CD4-positive, alpha-beta T cell (primary cell): ENCODE measurements at regions not wholly inside any gene's neighbourhood (a gene's known extent, or its start where the extent isn't known, plus 50 kb on each side); places are given as distances from the start of the nearest gene placed in this dataset.

Experiments
- ATAC-seq: fragments of 200-7000 bp; cut with Tn5 transposase; one replicate; pipeline ENCODE4 v1.10.0; 2022; ENCODE audit warnings: mild to moderate bottlenecking; ENCODE audit not compliant: poor library complexity
- CTCF ChIA-PET: fragments of 350-600 bp; sonication (Branson Sonifier 250); formaldehyde crosslinking; loops from one replicate; lab custom pipeline; 2021; ENCODE audit warnings: antibody characterized with exemption, inconsistent platforms; lab: Charles Lee
- POLR2A ChIA-PET: fragments of 350-600 bp; sonication (Branson Sonifier 250); formaldehyde crosslinking; loops from one replicate; lab custom pipeline; 2021; ENCODE audit warnings: antibody characterized with exemption, inconsistent platforms; lab: Charles Lee
- DNase-seq, 14 experiments: peaks; one replicate each; pipeline ENCODE4 v3.0.0-alpha.2; 2013 to 2020; ENCODE audit warnings: mixed read lengths in 2 of 14
- H3K27ac ChIP-seq, 2 donors: one replicate each; pipeline versions ENCODE4 v1.5.1 to v1.7.0; 2013; ENCODE audit warnings: low read length in 2 of 2, low read depth in 1 of 2, mild to moderate bottlenecking in 1 of 2
- H3K27me3 ChIP-seq, 2 experiments: 1 replicate in 1 of 2; 2 replicates in 1 of 2; pipeline versions ENCODE4 v1.6.1 to v1.7.0; 2013; ENCODE audit warnings: low read length in 2 of 2, control low read depth in 1 of 2, mild to moderate bottlenecking in 1 of 2, moderate library complexity in 1 of 2; ENCODE audit not compliant: insufficient read depth in 2 of 2, control insufficient read depth in 1 of 2
- H3K36me3 ChIP-seq: one replicate; pipeline ENCODE4 v1.6.1; 2013; ENCODE audit warnings: low read length, control low read depth; ENCODE audit not compliant: insufficient read depth
- H3K4me1 ChIP-seq: one replicate; pipeline ENCODE4 v1.6.1; 2013; ENCODE audit warnings: low read length, control low read depth; ENCODE audit not compliant: insufficient read depth
- H3K4me3 ChIP-seq: one replicate; pipeline ENCODE4 v1.5.1; 2013; ENCODE audit warnings: mild to moderate bottlenecking, low read length, moderate library complexity
- H3K9me3 ChIP-seq, 2 experiments: 1 replicate in 1 of 2; 2 replicates in 1 of 2; pipeline versions ENCODE4 v1.6.1 to v1.7.0; 2013; ENCODE audit warnings: low read length in 2 of 2, mild to moderate bottlenecking in 2 of 2, control low read depth in 1 of 2, moderate library complexity in 1 of 2; ENCODE audit not compliant: control insufficient read depth in 1 of 2, insufficient read depth in 1 of 2
- H3K27ac Mint-ChIP-seq: one replicate; pipeline ENCODE4 v1.8.0; 2020; ENCODE audit warnings: mixed read lengths
- H3K27me3 Mint-ChIP-seq: one replicate; pipeline ENCODE4 v1.8.0; 2021; ENCODE audit warnings: mixed read lengths
- H3K36me3 Mint-ChIP-seq: one replicate; pipeline ENCODE4 v1.8.0; 2021; ENCODE audit warnings: low read depth, mixed read lengths
- H3K4me1 Mint-ChIP-seq: one replicate; pipeline ENCODE4 v1.8.0; 2021; ENCODE audit warnings: low read depth, mixed read lengths
- H3K4me3 Mint-ChIP-seq: one replicate; pipeline ENCODE4 v1.8.0; 2020; ENCODE audit warnings: mild to moderate bottlenecking, mixed read lengths
- H3K9me3 Mint-ChIP-seq: one replicate; pipeline ENCODE4 v1.8.0; 2020; ENCODE audit warnings: mixed read lengths
- intact Hi-C, 2 experiments: fragments of 100-400 bp; cut with DNase I in 1 of 2; cut with micrococcal nuclease in 1 of 2; formaldehyde crosslinking; loops; one replicate each; pipeline versions ENCODE4 v1.15.1 to v1.9.0; 2023 to 2025; cut with DNase I, micrococcal nuclease
- TF ChIP-seq, protein P1 (sequence below): fragments of 200-600 bp; IDR thresholded peaks from one replicate; pipeline ENCODE4 v1.8.0; 2022; ENCODE audit warnings: antibody characterized with exemption, mild to moderate bottlenecking

DNA sequence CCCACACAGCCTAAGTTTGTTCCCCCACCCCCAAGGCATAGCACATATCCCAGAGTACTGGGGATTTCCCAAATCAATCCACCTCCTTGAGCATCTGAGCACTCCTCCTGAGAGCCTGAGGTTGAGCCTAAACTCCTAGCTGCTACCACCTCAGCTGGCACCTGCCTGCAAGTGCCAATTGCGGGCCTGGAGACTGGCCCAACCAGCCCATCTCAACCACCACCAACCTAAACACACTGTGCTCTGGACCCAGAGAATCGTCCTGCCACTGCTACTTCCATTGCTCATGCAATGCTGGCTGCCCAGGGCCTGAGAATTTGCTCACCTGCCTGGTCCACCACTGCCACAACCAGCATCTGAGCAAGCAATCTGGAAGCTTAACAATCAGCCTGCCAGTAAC, 177.1 kb downstream of the FGF13 start:
- no peak for DNase-seq
- no peak overlapping the region for H3K4me3 ChIP-seq
- intact Hi-C loops, result no loop called here
- POLR2A ChIA-PET, result no interaction called here
- H3K9me3 ChIP-seq, result peaks cover 0 to 6% of the 10 kb centered on the region in 2 experiments
- CTCF ChIA-PET, result no interaction called here
- Mint-ChIP-seq H3K9me3 (no peaks in the 10 kb centered on the region), H3K27me3 (no peaks in the 10 kb centered on the region), H3K4me3 (no peak overlapping the region), H3K4me1 (no peaks in the 10 kb centered on the region), H3K36me3 (no peaks in the 10 kb centered on the region), H3K27ac (no peak overlapping the region)
- no peaks in the 10 kb centered on the region for H3K36me3 ChIP-seq
- TF ChIP-seq, protein P1, sequence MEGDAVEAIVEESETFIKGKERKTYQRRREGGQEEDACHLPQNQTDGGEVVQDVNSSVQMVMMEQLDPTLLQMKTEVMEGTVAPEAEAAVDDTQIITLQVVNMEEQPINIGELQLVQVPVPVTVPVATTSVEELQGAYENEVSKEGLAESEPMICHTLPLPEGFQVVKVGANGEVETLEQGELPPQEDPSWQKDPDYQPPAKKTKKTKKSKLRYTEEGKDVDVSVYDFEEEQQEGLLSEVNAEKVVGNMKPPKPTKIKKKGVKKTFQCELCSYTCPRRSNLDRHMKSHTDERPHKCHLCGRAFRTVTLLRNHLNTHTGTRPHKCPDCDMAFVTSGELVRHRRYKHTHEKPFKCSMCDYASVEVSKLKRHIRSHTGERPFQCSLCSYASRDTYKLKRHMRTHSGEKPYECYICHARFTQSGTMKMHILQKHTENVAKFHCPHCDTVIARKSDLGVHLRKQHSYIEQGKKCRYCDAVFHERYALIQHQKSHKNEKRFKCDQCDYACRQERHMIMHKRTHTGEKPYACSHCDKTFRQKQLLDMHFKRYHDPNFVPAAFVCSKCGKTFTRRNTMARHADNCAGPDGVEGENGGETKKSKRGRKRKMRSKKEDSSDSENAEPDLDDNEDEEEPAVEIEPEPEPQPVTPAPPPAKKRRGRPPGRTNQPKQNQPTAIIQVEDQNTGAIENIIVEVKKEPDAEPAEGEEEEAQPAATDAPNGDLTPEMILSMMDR, result no peak
- no peaks in the 10 kb centered on the region for H3K4me1 ChIP-seq
- no peak overlapping the region for H3K27ac ChIP-seq
- no peaks in the 10 kb centered on the region for H3K27me3 ChIP-seq
- ATAC-seq, result no peak

DNA sequence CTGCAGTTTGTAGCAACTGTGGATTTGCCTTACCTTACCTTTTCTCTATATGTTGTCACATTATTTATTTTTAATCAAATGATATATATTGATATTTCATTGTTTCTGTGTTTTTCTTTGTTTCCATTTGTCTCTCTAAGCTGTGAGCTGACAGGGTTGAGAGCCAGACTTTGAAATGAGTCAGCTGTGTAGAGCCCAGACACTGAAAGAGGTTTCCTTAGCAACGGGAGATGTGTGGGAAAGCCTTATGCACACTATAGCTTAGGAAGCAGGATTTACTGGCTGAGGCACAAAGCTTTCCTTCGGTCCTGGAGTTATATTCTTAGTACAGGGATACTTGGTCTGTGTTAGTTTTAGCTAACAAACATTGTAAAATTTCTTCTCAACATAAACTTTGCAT, 192.2 kb downstream of the FGF13 start:
- DNase-seq, result no peak
- TF ChIP-seq, protein P1, result no peak
- Mint-ChIP-seq H3K27me3 (no peaks in the 10 kb centered on the region), H3K4me1 (no peaks in the 10 kb centered on the region), H3K4me3 (no peak overlapping the region), H3K36me3 (no peaks in the 10 kb centered on the region), H3K9me3 (no peaks in the 10 kb centered on the region), H3K27ac (no peak overlapping the region)
- Histone ChIP-seq H3K9me3 (no peaks in the 10 kb centered on the region), H3K27me3 (no peaks in the 10 kb centered on the region), H3K27ac (no peak overlapping the region), H3K4me1 (no peaks in the 10 kb centered on the region), H3K4me3 (no peak overlapping the region), H3K36me3 (no peaks in the 10 kb centered on the region)
- ChIA-PET CTCF (no interaction called here), POLR2A (no interaction called here)
- intact Hi-C loops, result no loop called here
- no peak for ATAC-seq

DNA sequence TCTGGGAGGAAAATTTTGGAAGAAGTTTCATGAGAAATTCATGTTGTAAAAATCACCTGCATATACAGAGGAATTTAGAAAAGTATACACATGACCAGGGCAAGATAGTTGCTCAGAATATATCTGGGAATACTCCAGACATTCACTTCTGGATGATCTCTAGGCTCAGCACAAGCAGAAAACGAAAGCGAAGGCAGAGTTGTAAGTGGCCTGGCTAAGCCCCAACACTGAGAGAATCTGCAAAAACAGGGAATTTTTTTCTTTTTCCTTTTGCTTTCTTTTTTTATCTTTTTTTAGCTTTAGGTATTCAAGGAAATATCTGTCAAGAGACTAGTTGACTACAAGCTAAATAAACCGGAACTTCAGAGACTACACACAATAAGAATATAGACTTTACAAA, 207.2 kb downstream of the FGF13 start:
- H3K4me1 ChIP-seq, result no peaks in the 10 kb centered on the region
- no peaks in the 10 kb centered on the region for H3K27me3 ChIP-seq
- no peaks in the 10 kb centered on the region for H3K36me3 ChIP-seq
- no peak for DNase-seq
- CTCF ChIA-PET, result no interaction called here
- intact Hi-C loops, result no loop called here
- no peaks in the 10 kb centered on the region for H3K9me3 ChIP-seq
- H3K9me3 Mint-ChIP-seq, result no peaks in the 10 kb centered on the region
- TF ChIP-seq, protein P1, result no peak
- H3K27me3 Mint-ChIP-seq, result no peaks in the 10 kb centered on the region
- no peak for ATAC-seq
- no peak overlapping the region for H3K27ac ChIP-seq
- no peak overlapping the region for H3K4me3 Mint-ChIP-seq
- no peak overlapping the region for H3K4me3 ChIP-seq
- no peaks in the 10 kb centered on the region for H3K4me1 Mint-ChIP-seq
- H3K36me3 Mint-ChIP-seq, result no peaks in the 10 kb centered on the region
- POLR2A ChIA-PET, result no interaction called here
- no peak overlapping the region for H3K27ac Mint-ChIP-seq
